Stimulated activated CD8-positive, alpha-beta memory T cell treated with anti-CD3 and anti-CD28 coated beads, Interleukin-7, amount 100 ng/mL, for 1 hour (primary cell): ENCODE measurements at regions not wholly inside any gene's neighbourhood (a gene's known extent, or its start where the extent isn't known, plus 50 kb on each side); places are given as distances from the start of the nearest gene placed in this dataset.

ENCODE experiments used
- DNase-seq, 2 donors: peaks; one replicate each; pipeline ENCODE4 v3.0.0-alpha.2; 2020; ENCODE audit warnings: low read depth in 2 of 2

- DNase-seq, result no peak
Observed at GRCh38 chr5:159752622-159753275, 163.5 kb upstream of the ADRA1B start.

- DNase-seq, result no peak
Observed at GRCh38 chr5:159758189-159758588, 158.1 kb upstream of the ADRA1B start.

- no peak for DNase-seq
Observed at GRCh38 chr5:159759791-159760290, 156.4 kb upstream of the ADRA1B start.

- DNase-seq, result no peak
Observed at GRCh38 chr5:159762921-159763320, 153.4 kb upstream of the ADRA1B start.

GRCh38 chr5:159763562-159763961 lies 152.7 kb upstream of the ADRA1B start:
- no peak for DNase-seq

- DNase-seq, result no peak
Observed at GRCh38 chr5:159764283-159765134, 151.8 kb upstream of the ADRA1B start.

- no peak for DNase-seq
Observed at GRCh38 chr5:159765135-159765433, 151.2 kb upstream of the ADRA1B start.

- no peak for DNase-seq
Observed at GRCh38 chr5:159765760-159766517, 150.3 kb upstream of the ADRA1B start.

GRCh38 chr5:159768243-159768642 lies 148.0 kb upstream of the ADRA1B start:
- DNase-seq, result no peak

GRCh38 chr5:159772698-159773061 lies 143.6 kb upstream of the ADRA1B start:
- no peak for DNase-seq

- peak; percentile 46 to 59 for DNase-seq
Observed at GRCh38 chr5:159773062-159773924, 143.0 kb upstream of the ADRA1B start.

GRCh38 chr5:159774476-159775031 lies 141.7 kb upstream of the ADRA1B start:
- DNase-seq, result no peak

GRCh38 chr5:159775890-159776289 lies 140.4 kb upstream of the ADRA1B start:
- DNase-seq, result no peak

GRCh38 chr5:159777049-159777660 lies 139.1 kb upstream of the ADRA1B start:
- DNase-seq, result no peak

- no peak for DNase-seq
Observed at GRCh38 chr5:159779481-159779880, 136.8 kb upstream of the ADRA1B start.

- no peak for DNase-seq
Observed at GRCh38 chr5:159780246-159780645, 136.0 kb upstream of the ADRA1B start.

GRCh38 chr5:159781626-159782157 lies 134.6 kb upstream of the ADRA1B start:
- no peak for DNase-seq

- no peak for DNase-seq
Observed at GRCh38 chr5:159782197-159782994, 133.9 kb upstream of the ADRA1B start.

GRCh38 chr5:159782995-159783300 lies 133.3 kb upstream of the ADRA1B start:
- no peak for DNase-seq

- no peak for DNase-seq
Observed at GRCh38 chr5:159783726-159784247, 132.5 kb upstream of the ADRA1B start.
